GM12872 (cell line): ENCODE measurements at regions not wholly inside any gene's neighbourhood (a gene's known extent, or its start where the extent isn't known, plus 50 kb on each side); places are given as distances from the start of the nearest gene placed in this dataset.

Experiments used
- TF ChIP-seq, protein P1 (sequence below): IDR thresholded peaks from 3 replicates; pipeline ENCODE4 v1.5.1; 2011; ENCODE audit warnings: low read depth, mild to moderate bottlenecking, low read length, moderate library complexity; ENCODE audit not compliant: insufficient read depth

DNA sequence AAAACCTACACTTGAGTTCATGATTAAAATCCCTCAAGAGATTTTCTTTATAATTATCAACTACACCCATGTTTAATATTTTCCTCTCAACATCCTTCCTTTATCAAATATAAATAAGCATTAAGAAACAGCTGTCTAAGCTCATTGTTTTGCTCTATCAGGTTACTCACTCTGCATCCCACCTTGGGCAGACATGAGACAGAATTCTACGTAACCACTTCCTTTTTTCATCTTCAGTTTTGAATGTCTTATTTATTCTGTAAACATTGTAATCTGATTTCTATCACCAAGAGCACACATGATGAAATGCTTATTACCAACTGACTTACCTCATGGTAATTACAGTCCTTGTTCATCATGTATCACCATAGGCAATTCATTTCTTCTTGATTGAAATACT lies 1256.6 kb upstream of the ATXN8OS start:
- TF ChIP-seq, protein P1, sequence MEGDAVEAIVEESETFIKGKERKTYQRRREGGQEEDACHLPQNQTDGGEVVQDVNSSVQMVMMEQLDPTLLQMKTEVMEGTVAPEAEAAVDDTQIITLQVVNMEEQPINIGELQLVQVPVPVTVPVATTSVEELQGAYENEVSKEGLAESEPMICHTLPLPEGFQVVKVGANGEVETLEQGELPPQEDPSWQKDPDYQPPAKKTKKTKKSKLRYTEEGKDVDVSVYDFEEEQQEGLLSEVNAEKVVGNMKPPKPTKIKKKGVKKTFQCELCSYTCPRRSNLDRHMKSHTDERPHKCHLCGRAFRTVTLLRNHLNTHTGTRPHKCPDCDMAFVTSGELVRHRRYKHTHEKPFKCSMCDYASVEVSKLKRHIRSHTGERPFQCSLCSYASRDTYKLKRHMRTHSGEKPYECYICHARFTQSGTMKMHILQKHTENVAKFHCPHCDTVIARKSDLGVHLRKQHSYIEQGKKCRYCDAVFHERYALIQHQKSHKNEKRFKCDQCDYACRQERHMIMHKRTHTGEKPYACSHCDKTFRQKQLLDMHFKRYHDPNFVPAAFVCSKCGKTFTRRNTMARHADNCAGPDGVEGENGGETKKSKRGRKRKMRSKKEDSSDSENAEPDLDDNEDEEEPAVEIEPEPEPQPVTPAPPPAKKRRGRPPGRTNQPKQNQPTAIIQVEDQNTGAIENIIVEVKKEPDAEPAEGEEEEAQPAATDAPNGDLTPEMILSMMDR = no peak

DNA sequence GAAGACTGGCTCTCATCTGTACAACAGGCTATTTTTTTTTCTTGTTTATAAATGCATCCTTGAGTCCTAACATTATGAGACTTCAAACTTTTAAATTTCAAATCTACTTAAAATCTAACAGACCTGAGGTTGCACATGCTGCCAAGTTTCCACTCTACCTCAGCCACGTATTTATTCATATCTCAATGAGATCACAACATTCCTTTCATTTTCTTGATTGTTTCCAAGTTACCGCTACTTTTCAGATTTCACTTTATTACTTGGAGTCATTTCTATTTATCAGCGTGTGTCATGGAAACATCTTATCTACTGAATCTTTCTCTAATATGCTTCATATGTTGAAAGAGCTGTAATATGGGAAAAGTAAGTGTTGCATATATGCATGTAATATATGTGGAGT lies 1257.5 kb upstream of the ATXN8OS start:
- TF ChIP-seq, protein P1 = no peak

- TF ChIP-seq, protein P1 = no peak
Measured at GRCh38 chr13:68846663-68847062, 1261.0 kb upstream of the ATXN8OS start.

DNA sequence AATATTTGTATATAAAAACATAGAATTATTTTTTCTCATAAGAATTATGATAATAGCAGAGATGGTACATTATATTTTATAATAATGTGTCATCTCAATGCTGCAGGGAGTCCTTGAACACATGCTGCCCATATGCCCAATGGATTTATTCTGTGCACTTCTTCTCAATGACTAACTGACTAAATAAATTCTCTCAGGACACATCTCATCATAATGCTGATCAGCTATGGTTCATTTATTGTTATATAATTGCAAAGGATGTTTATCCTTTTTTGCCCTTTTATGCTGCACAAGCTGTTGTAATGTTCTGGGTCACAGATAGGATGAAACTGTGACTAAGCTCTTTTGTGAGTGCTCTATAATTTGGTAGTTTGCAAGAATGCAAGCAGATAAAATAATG lies 1273.3 kb upstream of the ATXN8OS start:
- TF ChIP-seq, protein P1 = no peak

DNA sequence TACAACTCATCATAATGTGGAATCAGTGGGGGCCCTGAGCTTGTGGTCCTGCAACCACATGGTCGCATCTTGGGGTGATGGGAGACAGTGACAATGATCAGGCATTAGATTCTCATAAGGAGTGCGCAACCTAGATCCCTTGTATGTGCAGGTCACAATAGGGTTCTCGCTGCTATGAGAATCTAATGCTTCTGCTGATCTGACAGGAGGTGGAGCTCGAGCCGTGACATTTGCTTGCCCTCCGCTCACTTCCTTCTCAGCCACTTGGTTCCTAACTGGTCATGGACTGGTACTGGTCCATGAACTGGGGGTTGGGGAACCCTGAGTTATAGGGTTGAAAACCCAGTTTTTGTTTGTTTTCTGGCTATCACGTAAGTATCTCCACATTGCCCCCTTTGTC lies 1290.9 kb upstream of the ATXN8OS start:
- TF ChIP-seq, protein P1 = no peak

DNA sequence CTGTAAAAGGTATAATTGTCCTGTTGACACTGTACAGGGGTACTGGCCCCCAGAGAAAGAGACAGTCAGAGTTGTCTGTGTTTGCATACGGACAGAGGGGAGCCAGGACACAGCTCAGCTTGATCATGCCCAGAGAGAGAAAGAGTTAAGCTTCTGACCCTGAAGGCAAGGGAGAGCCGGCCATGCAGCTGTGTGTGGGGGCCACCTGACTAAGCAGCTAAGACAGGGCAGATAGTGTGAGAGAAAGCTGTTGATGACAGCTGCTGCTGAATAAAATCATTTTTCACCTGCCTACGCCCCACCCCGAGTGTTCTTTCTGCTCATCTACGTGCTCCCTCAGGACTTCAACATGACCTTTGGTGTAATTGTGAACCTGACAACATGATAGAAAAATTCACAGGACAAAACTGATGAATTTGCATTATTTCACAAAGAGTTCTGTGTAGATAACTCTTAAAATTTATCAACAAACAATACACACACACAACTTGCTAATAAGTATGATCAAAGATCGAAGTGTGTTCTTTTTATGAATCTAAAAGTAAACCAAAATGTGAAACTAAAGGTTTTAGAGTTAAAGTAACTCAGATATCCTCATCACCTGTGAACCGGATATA lies 1294.3 kb upstream of the ATXN8OS start:
- TF ChIP-seq, protein P1 = no peak

- TF ChIP-seq, protein P1 = no peak
Measured at GRCh38 chr13:68810660-68811059, 1297.0 kb upstream of the ATXN8OS start.
